Psoas muscle (tissue), 7 donors: ENCODE measurements at regions not wholly inside any gene's neighbourhood (a gene's known extent, or its start where the extent isn't known, plus 50 kb on each side); places are given as distances from the start of the nearest gene placed in this dataset.

ENCODE experiments used
- ATAC-seq, 4 donors: fragments of 200-7000 bp; cut with Tn5 transposase; one replicate each; pipeline ENCODE4 v1.9.1; 2020; ENCODE audit warnings: moderate library complexity in 3 of 4, mild to moderate bottlenecking in 2 of 4
- DNase-seq, 2 donors: peaks; one replicate each; pipeline ENCODE4 v3.0.0-alpha.2; 2020
- H3K27ac ChIP-seq: fragments of 200-600 bp; one replicate; pipeline ENCODE4 v1.8.0; 2022
- H3K27me3 ChIP-seq, 3 donors: fragments of 200-600 bp in 1 of 3; one replicate each; pipeline versions ENCODE4 v1.6.1 to v1.8.0; 2013 to 2022; ENCODE audit warnings: low read length in 2 of 3, mild to moderate bottlenecking in 2 of 3, moderate library complexity in 1 of 3; ENCODE audit not compliant: insufficient read depth in 3 of 3
- H3K36me3 ChIP-seq, 2 donors: fragments of 200-600 bp in 1 of 2; one replicate each; pipeline versions ENCODE4 v1.6.1 to v1.8.0; 2013 to 2022; ENCODE audit warnings: low read depth in 1 of 2, mild to moderate bottlenecking in 1 of 2, moderate library complexity in 1 of 2; ENCODE audit not compliant: insufficient read depth in 1 of 2
- H3K4me1 ChIP-seq: fragments of 200-600 bp; one replicate; pipeline ENCODE4 v1.8.0; 2022
- H3K4me3 ChIP-seq: fragments of 200-600 bp; one replicate; pipeline ENCODE4 v1.8.0; 2022; ENCODE audit warnings: mild to moderate bottlenecking
- H3K9me3 ChIP-seq: fragments of 200-600 bp; one replicate; pipeline ENCODE4 v1.8.0; 2022
- WGBS, 3 donors: extraction: QIAGEN DNeasy Blood & Tissue Kit; methylation state at CpG; one replicate each; pipeline versions ENCODE4 v1.1.6 to v1.1.7; 2013; 5-methylcytosine and 5-hydroxymethylcytosine counted together
- intact Hi-C, 2 donors: fragments of 100-400 bp; cut with DNase I; formaldehyde crosslinking; loops; one replicate each; pipeline versions ENCODE4 v1.11.0 to v1.14.2; 2022
- TF ChIP-seq, protein P1 (sequence below): fragments of 200-600 bp; IDR thresholded peaks from one replicate; pipeline ENCODE4 v1.8.0; 2022; ENCODE audit warnings: antibody characterized with exemption
- donor health status: healthy with polysubstance abuse.
- donor health status: DM: no; HTN: no; CAD: no; lungs with moderate emphysema.
- donor health status: Bipolar disorder and iron deficiency.
- donor health status: healthy.
- donor health status: DM: yes; HTN: yes; CAD: no.
- donor health status: DM: no; HTN: no; CAD: no.
- donor health status: DM: yes; HTN: yes; CAD: no.

DNA sequence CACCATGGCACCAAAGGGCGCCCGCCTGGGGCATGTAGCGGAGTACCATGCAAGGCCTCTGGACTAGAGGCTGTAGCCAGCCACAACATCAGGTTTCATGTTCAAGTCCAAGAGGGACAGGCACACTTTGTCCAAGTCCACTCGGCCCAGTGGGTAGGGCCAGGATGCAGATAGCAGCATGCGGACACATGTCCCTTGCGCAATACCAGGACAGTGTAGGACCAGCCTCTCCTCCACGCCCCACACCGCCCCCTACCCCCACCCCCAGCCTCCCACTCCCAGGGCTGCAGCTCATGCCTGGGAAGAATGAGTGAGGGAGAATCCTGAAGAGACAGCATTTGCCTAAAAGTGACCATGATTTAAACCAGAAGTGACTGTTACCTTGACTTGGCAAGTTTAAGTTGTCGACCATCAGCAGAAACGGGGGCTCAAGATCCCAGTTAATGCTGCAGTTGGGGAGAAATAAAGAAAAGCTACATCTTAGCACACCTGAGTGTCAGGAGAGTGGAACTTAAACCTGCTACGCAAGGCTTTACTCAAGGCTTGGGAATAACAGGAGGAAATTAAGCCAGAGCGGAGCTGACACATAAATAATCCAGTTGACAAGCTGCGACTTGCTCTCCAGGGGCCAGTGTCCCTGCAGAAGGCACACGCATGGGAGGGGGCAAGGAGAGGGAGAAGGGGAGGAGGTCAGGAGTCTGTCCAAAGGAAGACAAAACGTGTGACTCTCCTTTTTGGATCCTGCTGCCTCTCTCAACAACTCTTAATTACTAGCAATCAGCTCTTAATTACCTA, 221.7 kb downstream of the BCOR start:
- ATAC-seq (no peak), DNase-seq (no peak)
- Histone ChIP-seq H3K4me3 (no peak overlapping the region), H3K27ac (no peak overlapping the region), H3K9me3 (no peaks in the 10 kb centered on the region), H3K4me1 (no peaks in the 10 kb centered on the region), H3K36me3 (no peaks in the 10 kb centered on the region), H3K27me3 (peaks cover 0 to 15% (median 0%) of the 10 kb centered on the region in 3 donors)
- TF ChIP-seq, protein P1, sequence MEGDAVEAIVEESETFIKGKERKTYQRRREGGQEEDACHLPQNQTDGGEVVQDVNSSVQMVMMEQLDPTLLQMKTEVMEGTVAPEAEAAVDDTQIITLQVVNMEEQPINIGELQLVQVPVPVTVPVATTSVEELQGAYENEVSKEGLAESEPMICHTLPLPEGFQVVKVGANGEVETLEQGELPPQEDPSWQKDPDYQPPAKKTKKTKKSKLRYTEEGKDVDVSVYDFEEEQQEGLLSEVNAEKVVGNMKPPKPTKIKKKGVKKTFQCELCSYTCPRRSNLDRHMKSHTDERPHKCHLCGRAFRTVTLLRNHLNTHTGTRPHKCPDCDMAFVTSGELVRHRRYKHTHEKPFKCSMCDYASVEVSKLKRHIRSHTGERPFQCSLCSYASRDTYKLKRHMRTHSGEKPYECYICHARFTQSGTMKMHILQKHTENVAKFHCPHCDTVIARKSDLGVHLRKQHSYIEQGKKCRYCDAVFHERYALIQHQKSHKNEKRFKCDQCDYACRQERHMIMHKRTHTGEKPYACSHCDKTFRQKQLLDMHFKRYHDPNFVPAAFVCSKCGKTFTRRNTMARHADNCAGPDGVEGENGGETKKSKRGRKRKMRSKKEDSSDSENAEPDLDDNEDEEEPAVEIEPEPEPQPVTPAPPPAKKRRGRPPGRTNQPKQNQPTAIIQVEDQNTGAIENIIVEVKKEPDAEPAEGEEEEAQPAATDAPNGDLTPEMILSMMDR, result no peak
- intact Hi-C loops, result no loop called here
- WGBS, 3 donors, result 65 to 74% (median 73%) methylated on average over 13 to 15 of the region's 15 CpGs

DNA sequence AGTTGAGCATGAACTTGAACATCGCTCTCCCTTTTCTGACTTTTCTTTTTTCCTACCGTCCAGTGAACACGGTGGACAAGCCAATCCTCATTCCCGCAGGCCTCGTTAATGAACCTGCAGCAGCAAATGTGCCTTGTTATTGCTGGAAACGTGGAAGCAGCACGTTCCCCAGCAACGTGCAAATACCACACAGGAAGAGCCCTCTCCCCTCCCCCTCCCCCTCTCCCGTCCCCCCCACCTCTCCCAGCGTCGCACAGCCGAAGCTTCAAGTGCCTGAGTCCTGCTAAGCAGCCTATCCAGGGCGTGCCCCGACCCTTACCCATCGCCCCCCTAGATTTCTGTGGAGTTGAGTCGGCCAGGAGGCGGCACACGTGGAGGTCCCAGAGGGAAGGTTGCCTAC, 219.9 kb downstream of the BCOR start:
- WGBS, 3 donors, result 50 to 71% (median 62%) methylated on average over 12 to 18 of the region's 18 CpGs

DNA sequence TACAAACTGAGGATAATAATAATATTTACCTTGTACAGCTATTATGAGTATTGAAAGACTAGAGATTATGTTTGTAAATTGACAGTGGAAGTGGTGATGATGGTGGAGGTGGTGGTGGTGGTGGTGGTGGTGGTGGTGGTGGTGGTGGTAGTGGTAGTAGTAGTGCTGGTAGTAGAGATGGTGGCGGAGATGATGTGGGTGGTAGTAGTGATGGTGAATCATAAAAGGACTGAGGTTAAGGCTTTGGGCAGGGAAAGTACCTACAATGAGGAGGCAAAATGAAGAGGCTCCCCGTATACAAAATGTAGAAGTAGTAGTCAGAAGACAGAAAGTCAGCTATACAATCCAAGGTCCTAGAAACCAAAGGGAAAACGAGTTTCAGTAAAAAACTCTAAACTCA, 214.1 kb downstream of the BCOR start:
- H3K4me3 ChIP-seq, result no peak overlapping the region
- intact Hi-C loops, result no loop called here
- TF ChIP-seq, protein P1, result no peak
- H3K9me3 ChIP-seq, result no peaks in the 10 kb centered on the region
- ATAC-seq, result no peak
- H3K27me3 ChIP-seq, result peaks cover 0 to 12% (median 0%) of the 10 kb centered on the region in 3 donors
- no peaks in the 10 kb centered on the region for H3K36me3 ChIP-seq
- no peaks in the 10 kb centered on the region for H3K4me1 ChIP-seq
- no peak for DNase-seq
- no peak overlapping the region for H3K27ac ChIP-seq
- 81 to 100% (median 95%) methylated on average over 3 of the region's 3 CpGs for whole genome bisulfite sequencing, 3 donors

More for the DNA sequence above, 219.9 kb downstream of the BCOR start:
- no peak for ATAC-seq
- TF ChIP-seq, protein P1, result no peak
- H3K27ac ChIP-seq, result no peak overlapping the region
- peaks cover 0 to 15% (median 0%) of the 10 kb centered on the region in 3 donors for H3K27me3 ChIP-seq
- intact Hi-C loops, result no loop called here
- no peaks in the 10 kb centered on the region for H3K36me3 ChIP-seq
- no peaks in the 10 kb centered on the region for H3K4me1 ChIP-seq
- DNase-seq, result no peak
- H3K4me3 ChIP-seq, result no peak overlapping the region
- H3K9me3 ChIP-seq, result no peaks in the 10 kb centered on the region

DNA sequence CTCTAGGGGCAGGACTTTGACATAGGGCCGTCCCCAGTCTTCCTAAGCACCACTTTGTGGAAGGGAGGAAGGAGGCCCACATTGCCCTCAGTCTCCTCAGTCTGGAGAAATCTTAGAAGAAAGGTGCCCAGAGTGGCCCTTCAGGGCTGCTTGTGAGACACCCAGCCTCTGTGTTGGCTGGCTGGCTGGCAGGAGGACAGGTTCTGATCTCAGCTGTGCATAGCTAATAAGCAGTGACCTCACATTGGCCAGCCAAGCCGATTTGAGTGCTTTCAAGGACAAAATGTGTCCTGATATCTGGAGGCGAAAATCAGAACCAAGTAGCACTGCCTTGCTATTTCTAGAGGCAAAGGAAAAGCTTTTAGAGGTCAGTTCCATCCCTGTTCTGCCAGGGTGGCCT, 211.5 kb downstream of the BCOR start:
- Histone ChIP-seq H3K4me1 (no peaks in the 10 kb centered on the region), H3K36me3 (no peaks in the 10 kb centered on the region), H3K9me3 (no peaks in the 10 kb centered on the region), H3K27me3 (peaks cover 0 to 13% (median 0%) of the 10 kb centered on the region in 3 donors), H3K4me3 (no peak overlapping the region), H3K27ac (no peak overlapping the region)
- intact Hi-C loops, result no loop called here
- TF ChIP-seq, protein P1, result no peak
- DNase-seq, result no peak
- no peak for ATAC-seq
- 32 to 70% (median 37%) methylated on average over 2 to 3 of the region's 3 CpGs for WGBS, 3 donors
